Cardiac muscle cell (in vitro differentiated cells and primary cell): ENCODE measurements at regions not wholly inside any gene's neighbourhood (a gene's known extent, or its start where the extent isn't known, plus 50 kb on each side); places are given as distances from the start of the nearest gene placed in this dataset.

Source experiments
- DNase-seq, 2 donors: peaks; one replicate each; pipeline versions ENCODE4 v3.0.0 to v3.0.0-alpha.2; 2010 to 2017; ENCODE audit warnings: low read depth in 1 of 2, low spot score in 1 of 2
- H3K27ac ChIP-seq: fragments of 200-600 bp; sonication (generic); 2 replicates; pipeline ENCODE4 v1.5.1; 2016
- H3K27me3 ChIP-seq: fragments of 200-600 bp; sonication (generic); 2 replicates; pipeline ENCODE4 v1.6.0; 2016; ENCODE audit warnings: control low read depth
- H3K36me3 ChIP-seq: fragments of 200-600 bp; sonication (generic); 2 replicates; pipeline ENCODE4 v1.5.1; 2016; ENCODE audit warnings: control low read depth
- H3K4me1 ChIP-seq: fragments of 200-600 bp; sonication (generic); 2 replicates; pipeline ENCODE4 v1.8.1; 2017; ENCODE audit warnings: low read depth, mild to moderate bottlenecking, mixed run types
- H3K4me3 ChIP-seq: fragments of 200-600 bp; sonication (generic); 2 replicates; pipeline ENCODE4 v1.5.1; 2016; ENCODE audit warnings: mild to moderate bottlenecking
- H3K9me3 ChIP-seq: fragments of 200-600 bp; sonication (generic); 2 replicates; pipeline ENCODE4 v1.5.1; 2017; ENCODE audit warnings: low read depth, mild to moderate bottlenecking, control low read depth
- CTCF ChIP-seq: IDR thresholded peaks from 2 replicates; pipeline ENCODE4 v1.5.1; 2012; ENCODE audit warnings: low read depth, mild to moderate bottlenecking, low read length

GRCh38 chr11:110974731-110975130 is 262.5 kb upstream of the ARHGAP20 start:
- H3K27me3 ChIP-seq: no peaks in the 10 kb centered on the region
- no peak overlapping the region for H3K4me3 ChIP-seq
- H3K36me3 ChIP-seq: no peaks in the 10 kb centered on the region
- H3K9me3 ChIP-seq: no peaks in the 10 kb centered on the region
- H3K27ac ChIP-seq: no peak overlapping the region
- no peak for DNase-seq
- no peaks in the 10 kb centered on the region for H3K4me1 ChIP-seq
- no peak for TF ChIP-seq CTCF

GRCh38 chr11:110973401-110973980 is 261.3 kb upstream of the ARHGAP20 start:
- H3K27ac ChIP-seq: no peak overlapping the region
- H3K36me3 ChIP-seq: no peaks in the 10 kb centered on the region

GRCh38 chr11:110972640-110973039 is 260.4 kb upstream of the ARHGAP20 start:
- no peaks in the 10 kb centered on the region for H3K9me3 ChIP-seq
- H3K4me1 ChIP-seq: no peaks in the 10 kb centered on the region
- no peak overlapping the region for H3K4me3 ChIP-seq
- no peak for TF ChIP-seq CTCF
- H3K36me3 ChIP-seq: no peaks in the 10 kb centered on the region
- H3K27ac ChIP-seq: no peak overlapping the region
- H3K27me3 ChIP-seq: no peaks in the 10 kb centered on the region
- DNase-seq: peak in 1 of 2 donors; percentile 91

More at GRCh38 chr11:110973401-110973980, 261.3 kb upstream of the ARHGAP20 start:
- no peak for TF ChIP-seq CTCF
- H3K4me1 ChIP-seq: no peaks in the 10 kb centered on the region
- H3K9me3 ChIP-seq: no peaks in the 10 kb centered on the region
- H3K27me3 ChIP-seq: no peaks in the 10 kb centered on the region
- no peak overlapping the region for H3K4me3 ChIP-seq
- DNase-seq: no peak

GRCh38 chr11:110972106-110972505 is 259.9 kb upstream of the ARHGAP20 start:
- no peak for TF ChIP-seq CTCF
- Histone ChIP-seq H3K27me3 (no peaks in the 10 kb centered on the region), H3K4me3 (no peak overlapping the region), H3K36me3 (no peaks in the 10 kb centered on the region), H3K27ac (no peak overlapping the region), H3K9me3 (no peaks in the 10 kb centered on the region), H3K4me1 (no peaks in the 10 kb centered on the region)
- DNase-seq: no peak

- TF ChIP-seq CTCF: no peak
- Histone ChIP-seq H3K4me3 (no peak overlapping the region), H3K27ac (no peak overlapping the region), H3K9me3 (no peaks in the 10 kb centered on the region), H3K36me3 (no peaks in the 10 kb centered on the region), H3K4me1 (no peaks in the 10 kb centered on the region), H3K27me3 (no peaks in the 10 kb centered on the region)
- DNase-seq: peak in 1 of 2 donors; percentile 88
Measured at GRCh38 chr11:110971140-110971539, 258.9 kb upstream of the ARHGAP20 start.
